ENCODE measurements at regions not wholly inside any gene's neighbourhood (a gene's known extent, or its start where the extent isn't known, plus 50 kb on each side); places are given as distances from the start of the nearest gene placed in this dataset.
A peak's percentile ranks its signal among the peaks of the same experiment; 100 is the strongest.
"Not testable (repeated sequence)": the region's sequence is repeated elsewhere in the genome, so short reads cannot be mapped to it uniquely, and the experiment has no call there.

DNA sequence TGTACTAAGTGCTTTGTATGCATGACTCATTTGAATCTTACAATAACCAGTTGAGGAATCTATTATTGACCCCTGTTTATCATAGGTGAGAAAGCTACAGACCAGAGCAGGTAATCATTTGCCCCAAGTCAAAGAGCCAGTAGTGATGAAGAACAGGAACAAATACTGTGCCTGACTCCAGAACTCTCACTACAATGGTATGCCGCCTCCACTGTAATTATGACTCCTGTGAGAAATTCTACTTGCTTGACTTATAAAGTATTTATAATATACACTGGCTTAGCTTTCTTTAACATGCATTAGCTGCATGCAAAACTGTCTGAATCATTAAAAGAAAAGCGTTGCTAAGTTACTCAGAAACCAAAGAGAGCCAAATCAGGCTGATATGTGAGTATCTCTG, 92.6 kb downstream of the ZNF281 start:
- DNase-seq (ENCODE audit: low read depth): peak; percentile 91

DNA sequence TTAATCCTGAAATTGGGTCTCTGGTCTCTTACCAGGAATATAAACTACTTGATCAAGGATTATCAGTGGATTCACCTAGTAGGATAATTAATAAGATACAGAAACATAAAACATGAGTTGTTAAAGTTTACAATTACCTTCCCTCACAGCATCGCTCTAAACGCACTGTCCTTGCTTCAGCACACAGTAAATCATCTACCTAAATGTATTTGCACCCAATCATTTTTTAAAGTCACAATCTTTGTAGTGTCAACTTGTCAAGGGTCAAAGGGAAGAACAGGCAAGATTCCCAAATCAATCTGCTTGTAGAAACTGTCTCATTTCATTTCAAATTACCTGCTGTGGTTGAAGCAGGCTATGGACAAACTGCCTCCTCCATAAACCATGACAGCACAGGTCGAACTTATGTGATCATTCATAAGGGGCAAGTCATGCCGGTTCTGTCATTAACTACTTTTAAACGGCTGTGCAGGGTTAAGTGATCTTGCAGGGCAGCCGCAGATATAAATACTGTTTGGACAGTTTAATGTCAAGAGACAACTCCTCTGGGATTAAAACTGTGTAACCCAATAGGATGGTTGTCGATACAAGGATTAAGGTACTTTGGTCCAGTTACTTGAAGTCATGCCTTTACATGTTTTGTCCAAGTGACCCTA, 93.6 kb downstream of the ZNF281 start:
- no peak for DNase-seq (ENCODE audit: low read depth)

DNA sequence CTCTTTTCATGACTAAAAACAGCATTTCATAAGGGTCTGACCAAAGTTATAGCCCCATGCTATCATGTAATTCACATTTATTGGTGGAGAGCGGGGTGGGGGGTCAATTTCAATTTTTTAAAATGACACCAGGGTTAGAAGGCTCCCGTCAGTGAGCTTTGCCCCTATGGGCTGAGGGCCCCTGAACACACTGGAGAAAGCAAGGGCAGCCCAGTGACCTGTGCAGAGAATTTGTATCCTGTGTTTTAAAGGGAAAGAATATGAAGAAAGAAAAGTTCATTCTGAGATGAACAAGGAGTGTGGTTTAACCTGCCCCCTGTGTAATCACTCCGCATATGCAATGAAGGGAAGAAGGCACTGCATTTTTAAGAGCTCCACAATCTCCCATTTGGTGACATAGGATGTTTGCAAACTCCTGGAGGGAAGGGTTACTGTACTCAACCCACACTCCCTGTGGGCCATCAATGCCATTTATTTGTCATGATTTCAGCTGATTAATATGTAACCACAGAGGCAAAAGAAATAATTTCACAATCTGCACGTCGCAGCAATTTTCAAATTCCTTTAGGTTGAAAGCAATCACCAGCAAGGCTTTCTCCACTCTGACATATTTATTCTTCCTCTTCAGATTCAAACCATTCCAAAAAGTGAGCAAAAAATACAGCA, 95.6 kb downstream of the ZNF281 start:
- peak; percentile 93 for DNase-seq (ENCODE audit: low read depth)

DNA sequence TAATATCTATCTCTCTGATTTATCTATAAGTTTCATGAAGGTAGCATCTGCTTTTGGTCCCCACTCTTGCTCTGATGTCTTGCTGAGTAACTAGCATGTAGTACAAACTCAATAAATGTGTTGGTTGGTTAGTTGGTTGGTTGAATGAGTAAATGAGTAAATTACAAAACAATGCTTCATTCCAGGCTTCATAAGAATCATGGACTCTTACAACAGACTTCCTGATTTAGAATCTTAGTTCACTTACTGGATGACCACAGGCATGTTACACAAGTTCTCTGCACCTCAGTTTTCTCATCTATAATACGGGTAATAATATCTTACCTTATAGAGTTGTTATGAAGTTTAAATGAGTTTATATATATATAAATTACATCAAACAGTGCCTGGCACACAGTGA, 98.6 kb downstream of the ZNF281 start:
- peak; percentile 62 for DNase-seq (ENCODE audit: low read depth)

DNA sequence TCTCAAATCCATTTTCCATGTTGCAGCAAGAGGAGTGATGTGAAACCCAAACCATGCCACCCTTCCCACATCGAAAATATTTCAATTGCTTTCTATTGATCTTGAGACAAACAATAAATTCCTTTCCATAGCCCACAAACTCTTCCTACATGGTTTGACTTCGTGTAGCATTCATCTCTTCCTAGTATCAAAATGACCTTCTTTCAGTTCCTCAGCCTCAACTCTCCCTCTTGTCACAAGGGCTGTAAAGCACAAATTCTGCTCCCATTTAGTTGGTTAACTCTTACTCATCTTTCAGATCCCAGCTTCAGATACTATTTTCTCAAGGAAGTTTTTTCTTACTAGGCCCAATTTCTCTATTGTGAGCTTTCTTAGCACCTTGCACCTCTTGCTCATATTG, 99.0 kb downstream of the ZNF281 start:
- no peak for DNase-seq (ENCODE audit: low read depth)

DNA sequence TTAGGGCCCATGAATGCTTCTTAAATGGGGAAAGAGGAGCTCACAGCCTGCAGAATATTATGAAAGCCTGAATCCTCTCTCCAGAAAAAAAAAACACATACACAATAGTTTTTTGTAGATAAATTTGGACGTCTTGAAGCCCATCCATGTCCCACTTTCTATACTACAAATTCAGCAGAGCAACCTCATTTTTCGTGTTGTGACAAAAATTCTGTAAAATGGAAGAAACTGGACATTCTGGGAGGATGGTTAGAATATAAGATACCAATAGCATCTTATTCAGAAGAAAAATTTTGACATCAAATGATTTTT, 102.1 kb downstream of the ZNF281 start:
- no peak for DNase-seq (ENCODE audit: low read depth)

DNA sequence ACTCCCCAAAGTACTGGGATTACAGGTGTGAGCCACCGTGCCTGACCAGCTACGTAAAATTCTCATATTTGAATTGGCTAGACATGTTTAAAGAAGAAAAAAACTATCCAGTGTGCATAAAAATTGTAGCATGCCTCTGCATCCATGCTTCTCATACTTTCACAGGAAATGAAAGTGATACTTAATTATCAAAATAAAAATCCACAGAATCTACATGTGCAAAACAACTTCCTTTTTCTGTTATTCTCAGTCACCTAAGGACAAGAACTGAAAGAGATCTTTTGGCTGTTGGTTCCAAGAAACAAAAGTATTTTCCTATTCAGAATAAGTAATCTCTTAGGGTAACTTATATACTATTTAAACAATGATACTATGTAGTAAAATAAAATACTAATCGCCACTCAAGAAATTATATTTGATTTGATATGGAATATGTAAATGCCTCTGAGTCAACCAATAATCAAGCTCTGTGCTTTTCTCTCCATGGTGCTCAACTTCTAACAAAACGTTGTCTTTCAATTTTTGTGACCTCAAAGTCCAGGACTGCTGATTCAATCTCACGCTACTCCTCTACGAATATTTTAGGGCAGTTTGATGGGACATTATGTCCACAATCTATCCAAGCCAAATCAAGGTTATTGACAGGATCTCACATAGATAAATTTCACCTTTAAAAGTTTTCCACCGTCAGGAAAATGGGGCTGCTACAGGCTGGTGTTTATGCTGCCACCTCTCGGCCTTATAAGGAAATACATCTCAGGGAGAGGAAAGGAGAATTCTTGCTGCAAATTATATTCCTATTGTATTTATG, 102.7 kb downstream of the ZNF281 start:
- peak; percentile 55 for DNase-seq (ENCODE audit: low read depth)

DNA sequence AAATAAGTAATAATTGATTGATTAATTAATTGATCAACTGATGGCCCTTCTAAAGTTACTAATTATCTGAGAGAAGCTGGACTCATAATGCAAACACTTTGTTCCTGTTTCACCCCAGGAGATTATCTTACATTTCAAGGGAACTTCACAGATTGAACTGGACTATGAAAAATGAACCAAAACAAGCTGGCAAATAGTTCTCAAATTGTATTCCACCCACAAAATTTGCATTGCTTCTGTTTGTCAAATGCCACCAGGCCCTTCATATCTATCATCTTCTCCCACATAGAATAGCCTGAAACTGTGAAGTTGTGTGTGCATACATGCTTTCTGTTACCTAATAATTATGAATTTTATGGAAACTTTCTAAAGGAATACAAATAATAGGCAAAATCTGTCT, 104.0 kb downstream of the ZNF281 start:
- no peak for DNase-seq (ENCODE audit: low read depth)

DNA sequence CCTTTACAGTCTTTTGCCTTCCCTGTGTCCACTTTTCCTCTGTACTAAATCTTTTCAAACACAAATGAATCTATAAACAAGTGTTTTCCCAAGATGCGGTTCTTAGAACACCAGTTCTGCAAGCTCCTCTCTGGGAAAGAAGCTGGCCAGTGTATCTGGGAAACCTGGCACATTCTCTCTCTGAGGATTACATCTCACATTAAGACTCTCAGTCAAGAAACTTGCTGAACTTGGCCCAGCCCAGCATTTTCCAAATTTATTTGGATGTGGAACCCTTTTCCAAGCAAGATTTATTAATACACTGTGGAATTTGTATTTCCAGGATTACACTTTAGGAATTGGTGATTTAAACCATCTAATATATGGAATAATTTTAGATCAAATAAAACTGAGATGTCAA, 105.7 kb downstream of the ZNF281 start:
- DNase-seq (ENCODE audit: low read depth): no peak

DNA sequence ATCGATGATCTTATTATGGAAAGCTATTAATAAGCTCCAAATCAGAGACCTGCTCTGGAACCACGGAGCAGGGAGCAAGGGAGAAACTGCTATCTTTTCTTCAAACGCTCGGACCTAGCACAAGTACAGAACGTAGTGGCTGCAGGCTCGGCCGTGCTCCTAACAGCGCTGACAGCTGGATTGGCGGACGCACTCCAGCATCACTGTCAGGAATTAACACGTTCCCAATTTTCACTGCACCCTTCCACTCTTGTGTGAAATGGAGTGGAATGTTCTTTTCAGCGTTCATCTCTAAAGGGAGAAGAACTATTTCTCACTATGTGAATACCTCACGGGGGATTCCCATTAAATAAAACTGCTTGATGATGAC, 106.9 kb downstream of the ZNF281 start:
- peak; percentile 47 for DNase-seq (ENCODE audit: low read depth)

DNA sequence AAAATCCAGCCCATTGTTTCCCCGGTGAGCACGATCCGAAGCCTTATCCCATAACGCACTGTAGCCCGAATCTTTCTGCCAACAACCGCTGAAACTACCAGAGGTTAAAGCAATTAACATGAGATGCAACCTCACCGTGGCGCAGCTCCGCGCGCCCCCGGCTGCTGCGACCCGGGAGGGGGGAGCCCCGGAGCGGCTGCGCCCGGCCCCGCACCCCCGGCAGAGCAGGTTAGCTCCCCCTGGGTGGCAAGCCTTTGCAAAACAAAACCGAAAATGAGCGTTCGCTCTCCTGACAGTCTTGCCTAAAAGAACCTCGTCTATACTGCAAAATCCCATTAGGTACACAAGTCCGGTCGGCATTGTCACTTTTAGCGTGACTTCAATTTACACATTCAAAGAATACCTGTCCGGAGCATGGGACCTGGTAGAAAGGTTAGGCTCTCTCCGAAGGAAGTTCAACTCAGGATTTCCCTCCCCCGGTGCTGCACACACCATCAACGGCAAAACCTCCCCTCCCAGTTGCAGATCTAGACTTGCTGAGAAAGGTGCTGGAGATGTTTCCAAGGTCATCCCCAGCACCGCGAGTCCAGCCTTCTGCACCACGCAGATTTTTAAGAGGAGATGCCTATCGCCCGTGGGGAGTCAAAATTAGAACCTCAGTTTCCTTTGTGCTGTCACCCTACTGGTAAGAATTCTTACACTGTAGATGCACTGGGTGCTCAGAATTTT, 107.5 kb downstream of the ZNF281 start:
- peak; percentile 57 for DNase-seq (ENCODE audit: low read depth)

DNA sequence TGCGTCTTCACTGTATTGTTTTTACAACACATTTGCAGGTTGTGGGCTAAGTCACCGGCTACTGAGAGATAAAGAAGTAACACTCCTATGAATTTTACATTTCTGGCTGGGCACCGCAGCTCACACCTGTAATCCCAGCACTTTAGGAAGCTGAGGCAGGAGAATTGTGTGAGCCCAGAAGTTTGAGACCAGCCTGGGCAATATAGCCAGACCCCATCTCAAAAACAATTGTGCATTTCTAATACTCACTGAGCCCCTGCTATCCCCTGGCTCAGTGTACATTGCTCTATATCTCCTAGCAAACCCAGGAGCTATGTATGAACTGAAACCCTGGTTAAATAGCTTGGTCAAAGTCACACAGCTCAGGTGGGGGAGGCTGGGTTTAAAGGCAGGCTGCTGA, 108.7 kb downstream of the ZNF281 start:
- DNase-seq (ENCODE audit: low read depth): no peak

DNA sequence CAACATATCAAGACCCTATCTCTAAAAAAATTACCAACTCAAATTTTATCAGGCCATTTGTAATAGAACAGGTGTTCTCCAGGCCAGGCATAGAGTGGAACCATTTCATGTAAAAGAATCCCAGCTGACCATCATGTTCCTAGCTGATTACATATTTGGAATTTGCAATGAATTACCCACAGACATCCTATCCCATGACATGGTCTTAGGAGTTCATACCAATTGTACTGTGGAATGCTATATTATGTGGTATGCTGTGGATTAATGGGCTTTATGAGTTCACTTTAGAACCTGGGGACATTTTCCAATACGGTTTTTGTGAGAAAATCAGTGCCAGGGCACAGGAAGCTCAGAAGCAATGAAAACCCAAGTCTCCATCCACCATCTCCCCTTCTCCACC, 110.3 kb downstream of the ZNF281 start:
- DNase-seq (ENCODE audit: low read depth): peak; percentile 72

DNA sequence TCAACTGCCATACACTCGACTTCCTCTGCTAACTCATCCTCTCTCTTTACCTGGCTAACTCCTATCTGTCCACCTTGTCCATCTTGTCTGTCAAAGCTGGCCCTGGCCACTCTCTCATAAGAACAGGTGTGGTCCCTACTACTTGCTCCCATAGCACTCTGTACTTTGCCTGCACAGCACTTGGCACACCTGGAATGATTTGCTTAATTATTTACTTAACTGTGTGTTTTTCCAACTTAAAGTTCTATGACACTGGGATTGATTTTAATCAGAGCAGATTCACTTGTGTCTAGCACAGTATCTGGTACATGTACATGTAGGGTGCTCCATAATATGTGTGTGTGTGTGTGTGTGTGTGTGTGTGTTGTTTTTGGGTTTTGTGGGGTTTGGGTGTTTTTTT, 111.6 kb downstream of the ZNF281 start:
- no peak for DNase-seq (ENCODE audit: low read depth)

DNA sequence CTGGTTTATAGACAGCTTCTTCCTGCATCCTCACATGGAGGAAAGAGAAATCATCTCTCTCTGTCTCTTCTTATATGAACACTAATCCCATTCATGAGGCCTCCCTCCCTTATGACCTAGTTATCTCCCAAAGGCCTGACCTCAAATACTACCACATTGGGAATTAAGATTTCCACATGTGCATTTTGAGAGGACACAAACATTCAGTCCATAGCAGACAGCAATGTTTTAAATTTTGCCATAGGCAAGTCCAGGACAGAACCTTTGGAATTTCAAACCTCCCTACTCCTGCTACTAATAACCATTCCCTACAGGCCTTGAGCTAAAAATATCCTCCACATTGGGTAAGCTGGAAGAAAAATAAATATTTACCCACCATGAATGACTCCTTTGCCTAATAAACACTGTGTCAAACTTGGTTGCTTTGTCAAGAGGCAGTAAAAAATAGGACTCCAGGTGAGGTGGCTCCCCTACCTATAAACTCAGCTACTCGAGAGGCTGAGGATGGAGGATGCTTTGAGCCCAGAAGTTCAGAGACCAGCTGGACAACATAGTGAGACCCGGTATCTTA, 113.7 kb downstream of the ZNF281 start:
- DNase-seq (ENCODE audit: low read depth): peak; percentile 85

DNA sequence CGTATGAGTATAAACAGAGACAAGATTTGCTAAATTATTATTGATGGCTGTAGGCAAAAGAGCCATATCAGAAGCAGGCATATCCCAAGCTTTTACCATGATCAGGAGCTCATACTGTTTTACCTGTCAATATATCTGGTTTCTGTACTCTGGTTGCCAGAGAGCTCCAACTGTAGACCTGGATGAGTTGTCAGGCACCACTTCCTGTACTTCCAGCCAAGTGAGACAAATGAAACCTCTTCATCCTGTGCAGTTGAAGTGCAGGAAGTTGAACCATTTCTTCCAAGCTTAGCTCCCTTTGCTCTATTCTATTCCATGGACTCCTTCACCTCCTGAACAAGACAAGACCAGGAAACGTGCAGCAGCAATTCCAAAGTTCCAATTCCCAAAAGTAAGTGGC, 115.6 kb downstream of the ZNF281 start:
- no peak for DNase-seq (ENCODE audit: low read depth)

DNA sequence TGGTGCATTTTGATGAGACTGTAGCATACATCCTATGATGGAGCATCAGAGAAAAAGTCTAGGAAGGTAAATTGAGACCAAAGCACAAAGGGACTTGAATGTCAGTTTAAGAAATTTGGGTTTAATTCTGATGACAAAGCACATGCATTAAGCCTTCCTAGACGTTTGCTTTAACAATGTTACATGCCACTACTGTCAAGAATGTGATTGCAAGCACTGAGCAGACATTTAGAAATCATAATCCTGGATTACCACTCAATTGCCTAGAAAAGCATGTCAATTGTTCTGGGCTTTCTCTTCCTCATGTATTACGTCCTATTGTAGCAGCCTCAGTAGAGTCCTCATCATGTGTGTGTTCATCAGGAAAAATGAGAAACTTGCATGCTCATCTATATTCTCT, 117.1 kb downstream of the ZNF281 start:
- DNase-seq (ENCODE audit: low read depth): no peak

DNA sequence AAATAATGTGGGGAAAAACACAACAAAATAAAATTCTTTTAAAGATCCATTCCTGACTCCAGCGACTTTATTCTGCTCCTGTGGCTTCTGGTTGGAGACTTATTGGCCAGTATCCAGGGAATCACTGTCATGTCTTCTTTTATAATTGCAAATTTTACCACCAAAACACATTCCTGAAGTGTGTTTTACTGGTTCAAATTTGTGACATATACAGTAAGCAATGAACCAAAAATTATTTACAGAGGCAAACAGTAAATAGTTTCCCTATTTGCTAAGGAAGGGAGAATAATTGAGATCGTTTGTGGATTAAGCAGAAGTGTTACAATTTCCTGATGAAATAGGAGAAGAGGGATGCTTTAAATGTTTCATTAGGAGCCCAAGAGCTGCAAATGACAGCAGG, 118.7 kb downstream of the ZNF281 start:
- peak; percentile 55 for DNase-seq (ENCODE audit: low read depth)

DNA sequence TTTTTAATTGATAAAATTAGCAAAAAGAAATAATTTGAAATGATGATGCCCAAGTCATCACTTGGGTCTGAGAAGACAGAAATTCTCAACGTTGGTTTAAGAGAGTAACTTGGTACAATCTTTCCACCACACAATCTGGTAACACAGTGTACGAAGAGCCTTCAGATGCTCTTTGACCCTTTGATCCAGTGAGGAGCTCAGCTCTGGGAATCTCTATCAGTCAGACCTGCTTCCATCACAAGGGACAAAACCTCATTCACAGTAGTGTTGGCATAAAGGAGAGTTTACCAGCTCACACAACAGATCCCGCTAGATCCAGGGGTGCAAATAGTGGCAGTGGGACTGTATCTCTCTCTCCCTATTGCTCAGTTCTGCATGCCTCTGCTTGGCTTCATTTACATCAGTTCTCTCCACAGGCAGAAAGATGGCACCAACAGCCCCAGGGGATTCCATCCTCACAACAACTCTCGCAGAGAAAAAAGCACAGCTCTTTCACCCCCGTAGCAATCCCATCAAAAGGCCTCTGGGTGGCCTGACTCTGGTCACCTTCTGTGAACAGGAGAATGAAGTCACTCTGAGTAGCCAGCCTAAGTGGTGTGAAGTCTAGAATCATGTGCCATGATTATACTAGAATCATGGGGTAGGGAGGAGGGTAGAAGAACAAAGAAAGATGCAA, 119.7 kb downstream of the ZNF281 start:
- no peak for DNase-seq (ENCODE audit: low read depth)

DNA sequence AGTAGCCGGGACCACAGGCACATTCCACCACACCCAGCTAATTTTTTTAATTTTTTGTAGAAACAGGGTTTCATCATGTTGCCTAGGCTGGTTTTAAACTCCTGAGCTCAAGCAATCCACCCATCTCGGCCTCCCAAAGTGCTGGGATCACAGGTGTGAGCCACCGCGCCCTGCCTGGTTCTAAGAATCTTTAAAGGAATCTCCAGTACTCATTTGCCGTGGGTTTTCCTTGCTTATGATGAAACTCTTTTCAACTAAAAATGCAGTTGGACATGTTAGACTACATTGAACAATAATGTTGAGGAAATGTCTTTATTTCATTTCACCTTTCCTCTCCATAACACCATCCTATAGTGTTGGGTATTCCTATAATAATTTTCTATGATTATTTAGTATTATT, 121.6 kb downstream of the ZNF281 start:
- DNase-seq (ENCODE audit: low read depth): no peak

DNA sequence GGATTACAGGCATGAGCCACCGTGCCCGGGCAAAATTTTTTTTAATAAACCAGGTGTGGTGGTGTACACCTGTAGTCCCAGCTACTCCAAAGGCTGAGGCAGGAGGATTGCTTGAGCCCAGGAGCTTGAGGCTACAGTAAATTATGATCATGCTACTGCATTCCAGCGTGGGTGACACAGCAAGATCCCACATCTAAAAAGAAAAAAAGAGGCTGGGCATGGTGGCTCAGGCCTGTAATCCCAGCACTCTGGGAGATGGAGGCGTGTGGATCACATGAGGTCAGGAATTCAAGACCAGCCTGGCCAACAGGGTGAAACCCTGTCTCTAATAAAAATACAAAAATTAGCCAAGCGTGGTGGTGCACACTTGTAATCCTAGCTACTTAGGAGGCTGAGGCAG, 125.6 kb downstream of the ZNF281 start:
- not testable (repeated sequence) for DNase-seq (ENCODE audit: low read depth)
